GM19239 (cell line): ENCODE measurements at regions not wholly inside any gene's neighbourhood (a gene's known extent, or its start where the extent isn't known, plus 50 kb on each side); places are given as distances from the start of the nearest gene placed in this dataset.
"Not testable (repeated sequence)": the region's sequence is repeated elsewhere in the genome, so short reads cannot be mapped to it uniquely, and the experiment has no call there.

Experiments used
- DNase-seq: peaks from one replicate; pipeline ENCODE4 v3.0.0; 2011; ENCODE audit warnings: low spot score; ENCODE audit not compliant: insufficient read length
- FAIRE-seq: peaks from 2 replicates; lab custom pipeline; 2011; peaks lifted over from hg19 to GRCh38; lab: Jason Lieb, UNC

- FAIRE-seq = no peak
- no peak for DNase-seq
Observed at GRCh38 chr6:14287707-14288106, 170.1 kb downstream of the CD83 start.

GRCh38 chr6:14288910-14289309 lies 171.3 kb downstream of the CD83 start:
- FAIRE-seq (no peak), DNase-seq (no peak)

DNA sequence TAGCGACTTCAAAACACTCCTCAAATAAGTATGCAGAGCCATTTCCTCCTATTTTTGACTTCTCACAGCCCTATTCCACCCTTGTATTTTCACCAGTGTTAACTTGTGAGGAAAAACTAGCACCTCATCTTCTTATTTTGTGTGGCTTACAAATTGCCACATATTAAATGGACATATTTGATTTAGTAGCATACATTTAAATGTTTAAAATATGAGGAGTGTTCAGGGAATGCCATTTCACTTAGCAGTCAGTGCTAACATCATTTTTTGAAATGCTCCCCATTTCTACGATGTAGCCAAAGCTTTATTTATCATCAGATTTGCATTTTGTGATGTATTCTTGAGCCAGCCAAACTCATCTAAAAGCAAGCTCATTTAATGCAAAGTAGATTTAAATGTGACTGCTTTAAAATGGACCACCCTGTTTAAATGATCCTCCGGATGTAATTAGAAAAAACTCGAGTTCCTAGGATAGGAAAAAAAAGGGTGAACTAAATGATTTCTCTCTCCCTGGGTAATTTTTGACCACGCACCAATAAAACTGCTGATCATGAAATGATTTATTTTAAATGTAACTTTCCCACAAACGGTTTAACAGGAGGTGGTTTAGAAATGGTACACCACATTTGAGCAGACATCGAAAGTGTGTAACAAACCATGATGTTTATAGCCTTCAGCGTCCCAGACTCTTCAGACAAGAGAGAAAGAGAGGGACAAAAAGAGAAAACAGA lies 172.6 kb downstream of the CD83 start:
- no peak for FAIRE-seq
- no peak for DNase-seq

GRCh38 chr6:14290772-14291330 lies 173.3 kb downstream of the CD83 start:
- FAIRE-seq = no peak
- no peak for DNase-seq

GRCh38 chr6:14291331-14291730 lies 173.8 kb downstream of the CD83 start:
- DNase-seq = no peak
- no peak for FAIRE-seq

GRCh38 chr6:14292119-14292518 lies 174.5 kb downstream of the CD83 start:
- DNase-seq (no peak), FAIRE-seq (no peak)

DNA sequence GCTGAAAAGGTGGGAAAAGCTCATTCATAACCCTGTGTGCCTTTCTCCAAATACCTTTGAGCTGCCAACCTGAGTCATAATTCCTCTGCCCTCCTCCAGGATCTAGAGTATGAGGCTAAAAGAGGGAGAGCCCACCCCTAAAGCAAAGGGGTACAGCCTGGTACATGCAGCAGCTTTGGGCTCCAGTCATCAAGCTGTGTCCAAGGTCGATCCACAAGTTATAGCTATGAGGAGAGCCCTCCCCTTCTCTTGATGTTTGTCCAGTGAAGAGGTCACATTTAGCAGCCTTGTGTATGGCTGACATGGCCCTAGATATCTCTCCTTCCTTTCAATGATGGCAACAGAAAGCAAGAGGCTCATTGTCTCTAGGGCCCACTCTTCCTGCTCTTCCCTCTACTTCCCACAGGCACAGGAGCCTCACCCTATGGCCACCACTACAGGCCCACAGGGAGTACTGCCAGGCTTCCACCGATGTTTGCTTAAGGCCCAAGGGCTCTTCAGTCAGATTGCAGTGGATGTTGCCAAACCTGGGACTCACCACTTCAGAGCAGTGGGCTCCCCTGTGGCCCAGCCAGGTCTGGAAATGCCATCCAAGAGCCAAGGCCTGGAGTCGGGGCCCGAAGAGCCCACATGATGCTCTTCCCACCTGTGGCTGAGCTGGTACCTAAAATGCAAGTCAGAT lies 176.8 kb downstream of the CD83 start:
- no peak for DNase-seq
- no peak for FAIRE-seq

DNA sequence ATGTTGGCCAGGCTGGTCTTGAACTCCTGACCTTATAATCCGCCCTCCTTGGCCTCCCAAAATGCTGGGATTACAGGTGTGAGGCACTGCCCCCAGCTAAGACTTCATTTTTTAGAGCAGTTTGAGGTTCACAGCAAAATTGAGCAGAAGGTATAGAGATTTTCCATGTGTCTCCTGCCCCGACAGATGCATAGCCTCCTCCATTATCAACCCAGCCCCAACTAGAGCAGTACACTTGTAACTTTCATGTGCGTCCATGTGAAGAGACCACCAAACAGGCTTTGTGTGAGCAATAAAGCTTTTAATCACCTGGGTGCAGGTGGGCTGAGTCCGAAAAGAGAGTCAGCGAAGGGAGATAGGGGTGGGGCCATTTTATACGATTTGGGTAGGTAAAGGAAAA lies 179.1 kb downstream of the CD83 start:
- not testable (repeated sequence) for FAIRE-seq, DNase-seq

- not testable (repeated sequence) for DNase-seq, FAIRE-seq
Observed at GRCh38 chr6:14297118-14297517, 179.5 kb downstream of the CD83 start.

DNA sequence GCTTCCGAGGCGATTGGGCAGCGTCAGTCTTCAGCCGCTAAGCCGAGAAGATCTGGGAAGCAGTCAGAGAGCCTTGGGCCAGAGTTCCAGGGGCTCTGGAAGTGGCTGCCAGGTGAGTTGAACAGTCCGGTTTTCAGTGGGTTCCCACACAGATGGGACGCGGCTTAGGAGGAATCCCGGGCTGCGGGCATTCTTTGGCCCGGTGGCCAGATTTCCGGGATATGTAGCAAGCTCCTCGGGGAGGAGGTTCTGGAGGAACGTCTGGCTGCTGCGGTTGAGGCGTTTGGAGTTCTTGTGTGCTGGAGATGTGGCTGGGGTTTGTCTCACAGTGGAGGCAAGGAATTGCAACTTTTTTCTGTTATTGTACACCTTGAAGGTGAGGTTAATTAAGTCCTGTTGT lies 182.6 kb downstream of the CD83 start:
- DNase-seq, FAIRE-seq: not testable (repeated sequence)

DNA sequence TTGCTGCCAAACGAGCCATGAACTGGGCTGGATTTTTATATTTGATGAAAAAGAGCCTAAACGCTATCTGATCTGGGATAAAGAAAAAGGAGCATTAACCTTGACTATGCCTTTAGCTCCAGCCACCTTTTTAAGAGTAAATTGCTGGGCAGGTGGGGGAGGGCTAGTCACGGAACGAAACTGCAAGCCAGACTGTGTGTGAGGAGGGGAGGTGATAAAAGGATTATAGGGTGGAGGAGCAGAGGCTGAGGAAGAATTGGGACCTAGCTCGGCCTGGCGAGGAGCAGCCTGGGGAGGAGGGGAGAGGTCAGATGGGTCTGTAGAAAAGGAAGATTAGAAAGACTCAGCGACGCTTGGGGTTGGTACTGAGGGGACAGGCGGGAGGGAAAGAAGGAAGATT lies 183.1 kb downstream of the CD83 start:
- DNase-seq, FAIRE-seq: not testable (repeated sequence)

- DNase-seq, FAIRE-seq: not testable (repeated sequence)
Observed at GRCh38 chr6:14301477-14301876, 183.9 kb downstream of the CD83 start.

DNA sequence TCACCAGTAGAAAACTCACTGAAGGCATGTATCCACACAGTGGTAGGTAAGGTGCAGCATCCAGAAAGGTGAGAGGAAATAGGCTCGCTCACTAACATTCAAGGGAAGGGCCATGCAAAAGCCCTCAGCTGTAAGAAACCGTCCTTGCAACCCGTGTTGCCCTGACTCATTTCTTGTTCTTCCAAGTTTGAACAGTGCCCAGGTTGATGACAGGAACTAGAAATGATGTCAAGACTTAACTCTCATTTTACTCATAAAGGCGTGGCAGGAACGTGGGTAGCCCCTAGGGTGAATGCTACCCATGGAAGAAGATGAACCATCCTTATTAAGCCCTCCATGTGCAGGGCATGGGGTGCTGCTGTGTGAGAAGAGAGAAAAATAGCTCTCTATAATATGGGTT lies 187.6 kb downstream of the CD83 start:
- DNase-seq (no peak), FAIRE-seq (no peak)

DNA sequence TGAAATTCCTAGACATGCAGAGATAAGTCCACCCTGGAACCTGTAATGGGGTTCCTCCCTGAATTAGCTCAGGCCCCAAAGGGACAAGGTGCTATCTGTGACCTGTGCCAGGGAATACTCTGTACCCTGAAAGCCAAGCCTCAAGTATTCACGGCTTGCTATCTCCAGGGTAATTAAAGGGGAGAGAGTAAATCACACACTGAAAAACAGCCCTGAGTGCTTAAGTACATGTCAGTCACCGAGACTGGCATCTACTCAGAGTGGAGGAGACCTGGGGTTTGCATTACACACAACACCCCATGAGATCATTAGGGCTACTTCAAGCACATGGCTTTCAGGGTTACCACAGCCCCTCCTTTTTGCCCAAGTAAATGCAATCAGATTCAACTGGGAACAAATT lies 188.1 kb downstream of the CD83 start:
- DNase-seq (no peak), FAIRE-seq (no peak)

- no peak for FAIRE-seq
- no peak for DNase-seq
Observed at GRCh38 chr6:14306151-14306906, 188.8 kb downstream of the CD83 start.

DNA sequence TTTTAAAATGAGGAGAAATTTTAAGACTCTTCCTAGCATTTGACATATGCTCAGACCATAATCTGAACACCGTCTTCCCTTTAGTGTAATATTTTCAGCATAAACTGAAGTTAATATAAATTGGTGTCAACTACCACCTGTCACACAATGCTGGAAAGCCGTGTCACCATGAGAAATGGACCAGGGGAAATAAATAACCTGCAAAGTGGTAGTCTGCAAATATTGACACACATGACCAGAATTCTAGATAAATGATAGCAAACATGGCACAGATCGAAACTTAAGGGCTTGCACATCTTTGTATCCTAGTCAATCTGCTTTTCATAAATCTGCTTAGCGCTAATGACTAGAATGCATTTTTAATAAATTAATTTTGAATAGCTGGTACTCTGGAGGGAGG lies 191.9 kb downstream of the CD83 start:
- FAIRE-seq = no peak

GRCh38 chr6:14309951-14310445 lies 192.4 kb downstream of the CD83 start:
- FAIRE-seq (no peak), DNase-seq (no peak)

More for the DNA sequence above, 191.9 kb downstream of the CD83 start:
- DNase-seq = no peak

DNA sequence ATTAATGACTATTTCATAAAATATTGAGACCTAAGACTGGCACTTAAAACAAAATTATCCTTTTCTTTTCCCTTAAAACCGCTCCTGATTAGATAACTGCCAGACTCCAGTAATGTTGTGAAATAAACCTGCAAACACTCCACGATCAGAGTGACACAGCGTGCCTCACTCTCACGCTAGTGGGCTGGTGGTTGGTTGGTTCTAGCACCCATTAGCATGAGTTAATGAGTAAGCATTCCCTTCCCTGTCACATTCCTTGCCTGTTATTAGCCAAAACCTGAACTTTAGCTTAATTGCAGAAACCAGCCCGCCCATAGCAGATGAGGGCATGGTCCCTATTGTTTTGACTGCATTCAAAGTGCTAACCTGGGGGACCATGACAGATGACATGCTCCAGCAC lies 193.4 kb downstream of the CD83 start:
- no peak for DNase-seq
- no peak for FAIRE-seq

GRCh38 chr6:14312587-14312986 lies 195.0 kb downstream of the CD83 start:
- FAIRE-seq = no peak
- DNase-seq = no peak

GRCh38 chr6:14313248-14313647 lies 195.7 kb downstream of the CD83 start:
- FAIRE-seq (no peak), DNase-seq (no peak)

- FAIRE-seq = no peak
Observed at GRCh38 chr6:14315353-14315752, 197.8 kb downstream of the CD83 start.

More at GRCh38 chr6:14315353-14315752, 197.8 kb downstream of the CD83 start:
- no peak for DNase-seq
